ENCODE measurements at regions not wholly inside any gene's neighbourhood (a gene's known extent, or its start where the extent isn't known, plus 50 kb on each side); places are given as distances from the start of the nearest gene placed in this dataset.
"Not testable (repeated sequence)": the region's sequence is repeated elsewhere in the genome, so short reads cannot be mapped to it uniquely, and the experiment has no call there.

GRCh38 chr7:29709002-29709401 is 97.3 kb upstream of the WIPF3 start:
- not testable (repeated sequence) for DNase-seq

GRCh38 chr7:29723127-29723526 is 83.2 kb upstream of the WIPF3 start:
- not testable (repeated sequence) for DNase-seq

- DNase-seq, result no peak
Observed at GRCh38 chr7:29723599-29723998, 82.7 kb upstream of the WIPF3 start.

- DNase-seq, result not testable (repeated sequence)
Observed at GRCh38 chr7:29729534-29730165, 76.7 kb upstream of the WIPF3 start.

GRCh38 chr7:29734246-29734731 is 72.0 kb upstream of the WIPF3 start:
- no peak for DNase-seq

- DNase-seq, result not testable (repeated sequence)
Observed at GRCh38 chr7:29747645-29748245, 58.6 kb upstream of the WIPF3 start.

GRCh38 chr7:29748286-29749099 is 57.8 kb upstream of the WIPF3 start:
- peak; percentile 57 for DNase-seq

- DNase-seq, result no peak
Observed at GRCh38 chr7:29749701-29750321, 56.5 kb upstream of the WIPF3 start.

GRCh38 chr7:29750373-29750940 is 55.9 kb upstream of the WIPF3 start:
- not testable (repeated sequence) for DNase-seq

- DNase-seq, result not testable (repeated sequence)
Observed at GRCh38 chr7:29751012-29751411, 55.3 kb upstream of the WIPF3 start.

GRCh38 chr7:29754874-29755490 is 51.3 kb upstream of the WIPF3 start:
- DNase-seq, result no peak
